PC-3 (cell line): ENCODE measurements at regions not wholly inside any gene's neighbourhood (a gene's known extent, or its start where the extent isn't known, plus 50 kb on each side); places are given as distances from the start of the nearest gene placed in this dataset.
A peak's percentile ranks its signal among the peaks of the same experiment; 100 is the strongest.

ENCODE experiments used
- ATAC-seq: fragments of 200-7000 bp; cut with Tn5 transposase; 2 replicates; pipeline ENCODE4 v1.9.1; 2020; ENCODE audit warnings: mild to moderate bottlenecking, moderate library complexity
- BruUV-seq: library from RNA; stranded (reverse); fragments of 400-500 nt; replicated peaks from 2 replicates; lab custom pipeline; 2021; lab: Mats Ljungman, UMichigan
- CTCF ChIA-PET: fragments of 300-600 bp; sonication (Branson Sonifier 250); formaldehyde crosslinking; loops from one replicate; lab custom pipeline; 2022; ENCODE audit warnings: antibody characterized with exemption; lab: Charles Lee
- POLR2A ChIA-PET: fragments of 300-600 bp; sonication (Branson Sonifier 250); formaldehyde crosslinking; loops from one replicate; lab custom pipeline; 2022; ENCODE audit warnings: antibody characterized with exemption; ENCODE audit not compliant: unreplicated experiment; lab: Charles Lee
- DNase-seq: peaks from one replicate; pipeline ENCODE4 v3.0.0-alpha.2; 2015
- H2AFZ ChIP-seq: fragments of 300-600 bp; sonication (generic); 2 replicates; pipeline ENCODE4 v1.6.0; 2016; ENCODE audit warnings: antibody characterized with exemption, low read length
- H3F3A ChIP-seq: fragments of 300-600 bp; sonication (generic); one replicate; pipeline ENCODE4 v1.6.0; 2017; ENCODE audit warnings: antibody characterized with exemption, low read length, control low read depth, mild to moderate bottlenecking; ENCODE audit not compliant: unreplicated experiment
- H3K27ac ChIP-seq: fragments of 300-600 bp; sonication (generic); 2 replicates; pipeline ENCODE4 v1.5.1; 2016; ENCODE audit warnings: mild to moderate bottlenecking, low read length
- H3K27me3 ChIP-seq: fragments of 300-600 bp; sonication (generic); 2 replicates; pipeline ENCODE4 v1.6.1; 2016; ENCODE audit warnings: low read length, mixed read lengths
- H3K36me3 ChIP-seq: fragments of 300-600 bp; sonication (generic); 2 replicates; pipeline ENCODE4 v1.6.1; 2016; ENCODE audit warnings: low read depth, mixed run types, low read length, mixed read lengths
- H3K4me1 ChIP-seq: fragments of 300-600 bp; sonication (generic); 2 replicates; pipeline ENCODE4 v1.5.1; 2016; ENCODE audit warnings: low read length; ENCODE audit not compliant: insufficient read depth
- H3K4me2 ChIP-seq: fragments of 300-600 bp; sonication (generic); 2 replicates; pipeline ENCODE4 v1.6.0; 2016; ENCODE audit warnings: low read length
- H3K4me3 ChIP-seq: fragments of 300-600 bp; sonication (generic); 2 replicates; pipeline ENCODE4 v1.5.1; 2016; ENCODE audit warnings: mild to moderate bottlenecking, low read length, mixed read lengths
- H3K79me2 ChIP-seq: fragments of 300-600 bp; sonication (generic); 2 replicates; pipeline ENCODE4 v1.6.1; 2017; ENCODE audit warnings: low read length, mixed read lengths
- H3K9ac ChIP-seq: fragments of 300-600 bp; sonication (generic); 2 replicates; pipeline ENCODE4 v1.6.0; 2016; ENCODE audit warnings: mild to moderate bottlenecking, low read length
- H3K9me2 ChIP-seq: fragments of 300-600 bp; sonication (generic); replicated peaks from 2 replicates; pipeline ENCODE4 v1.6.1; 2016; ENCODE audit warnings: mixed run types, low read length, mixed read lengths
- H3K9me3 ChIP-seq: fragments of 300-600 bp; sonication (generic); 2 replicates; pipeline ENCODE4 v1.6.1; 2016; ENCODE audit warnings: low read length, mixed read lengths
- H4K20me1 ChIP-seq: fragments of 300-600 bp; sonication (generic); 2 replicates; pipeline ENCODE4 v1.6.1; 2016; ENCODE audit warnings: low read length, mixed read lengths
- EZH2 ChIP-seq: fragments of 300-600 bp; sonication (generic); IDR thresholded peaks from one replicate; pipeline ENCODE4 v1.6.1; 2017; ENCODE audit warnings: antibody characterized with exemption, mild to moderate bottlenecking, low read length; ENCODE audit not compliant: unreplicated experiment
- EZH2phosphoT487 ChIP-seq: fragments of 300-600 bp; sonication (generic); IDR thresholded peaks from 2 replicates; pipeline ENCODE4 v1.6.1; 2018; ENCODE audit warnings: mild to moderate bottlenecking, antibody characterized with exemption, low read length, borderline replicate concordance
- intact Hi-C: fragments of 100-400 bp; cut with micrococcal nuclease; formaldehyde crosslinking; loops from 2 replicates; pipeline ENCODE4 v1.9.0; 2023
- TF ChIP-seq, protein P1 (sequence below): fragments of 300-600 bp; sonication (generic); conservative IDR thresholded peaks from 2 replicates; pipeline ENCODE4 v1.5.1; 2017; ENCODE audit warnings: antibody characterized with exemption, low read depth, mild to moderate bottlenecking, low read length

DNA sequence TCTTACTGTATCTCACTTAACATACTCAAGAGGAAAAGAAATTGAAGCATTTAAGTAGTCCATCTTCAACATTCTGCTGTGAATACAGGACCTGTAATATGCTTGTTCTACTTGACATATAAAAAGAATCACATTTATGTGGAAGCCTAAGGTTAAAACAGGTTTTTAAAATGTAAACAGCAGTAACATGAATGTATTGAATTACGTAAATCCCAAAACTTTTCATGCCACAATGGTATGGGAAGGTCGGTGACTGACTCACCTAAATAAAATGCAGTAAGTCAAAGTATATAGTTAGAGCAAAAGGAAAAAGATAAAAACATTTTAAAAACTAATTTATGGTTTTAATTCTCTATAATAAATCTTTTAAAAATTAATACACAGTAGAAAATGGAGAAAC is 115.7 kb upstream of the TJP1 start:
- no peaks in the 10 kb centered on the region for H3K36me3 ChIP-seq
- peak; percentile 94 for DNase-seq
- H3K9me3 ChIP-seq: no peaks in the 10 kb centered on the region
- no peaks in the 10 kb centered on the region for H3K79me2 ChIP-seq
- peak overlapping the region; percentile 76 for H3K4me2 ChIP-seq
- H4K20me1 ChIP-seq: no peaks in the 10 kb centered on the region
- ATAC-seq: peak; percentile 49
- peaks cover 61% of the 10 kb centered on the region for H3K4me1 ChIP-seq
- no TSS peak for BruUV-seq
- H3K9ac ChIP-seq: peak overlapping the region; percentile 22
- intact Hi-C loops: loop anchor here (1.0 to 5.0 kb wide), 2 partner anchors 104 to 267 kb away; no protein-coding TSS in a partner anchor
- H3K27me3 ChIP-seq: no peaks in the 10 kb centered on the region
- TF ChIP-seq, protein P1, sequence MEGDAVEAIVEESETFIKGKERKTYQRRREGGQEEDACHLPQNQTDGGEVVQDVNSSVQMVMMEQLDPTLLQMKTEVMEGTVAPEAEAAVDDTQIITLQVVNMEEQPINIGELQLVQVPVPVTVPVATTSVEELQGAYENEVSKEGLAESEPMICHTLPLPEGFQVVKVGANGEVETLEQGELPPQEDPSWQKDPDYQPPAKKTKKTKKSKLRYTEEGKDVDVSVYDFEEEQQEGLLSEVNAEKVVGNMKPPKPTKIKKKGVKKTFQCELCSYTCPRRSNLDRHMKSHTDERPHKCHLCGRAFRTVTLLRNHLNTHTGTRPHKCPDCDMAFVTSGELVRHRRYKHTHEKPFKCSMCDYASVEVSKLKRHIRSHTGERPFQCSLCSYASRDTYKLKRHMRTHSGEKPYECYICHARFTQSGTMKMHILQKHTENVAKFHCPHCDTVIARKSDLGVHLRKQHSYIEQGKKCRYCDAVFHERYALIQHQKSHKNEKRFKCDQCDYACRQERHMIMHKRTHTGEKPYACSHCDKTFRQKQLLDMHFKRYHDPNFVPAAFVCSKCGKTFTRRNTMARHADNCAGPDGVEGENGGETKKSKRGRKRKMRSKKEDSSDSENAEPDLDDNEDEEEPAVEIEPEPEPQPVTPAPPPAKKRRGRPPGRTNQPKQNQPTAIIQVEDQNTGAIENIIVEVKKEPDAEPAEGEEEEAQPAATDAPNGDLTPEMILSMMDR: no peak
- TF ChIP-seq EZH2phosphoT487 (no peak), EZH2 (no peak)
- peak overlapping the region; percentile 69 for H3K27ac ChIP-seq
- H3K4me3 ChIP-seq: peak overlapping the region; percentile 41
- H2AFZ ChIP-seq: no peak overlapping the region
- peaks cover 16% of the 10 kb centered on the region for H3F3A ChIP-seq
- POLR2A ChIA-PET: interaction anchor here (0.6 kb wide), 1 partner anchor 50 kb away, joined by 4 read pairs; no protein-coding TSS in a partner anchor
- CTCF ChIA-PET: interaction anchor here (1.0 to 2.6 kb wide), 2 partner anchors 12 to 190 kb away, joined by 5 to 13 read pairs; no protein-coding TSS in a partner anchor
- no peaks in the 10 kb centered on the region for H3K9me2 ChIP-seq

DNA sequence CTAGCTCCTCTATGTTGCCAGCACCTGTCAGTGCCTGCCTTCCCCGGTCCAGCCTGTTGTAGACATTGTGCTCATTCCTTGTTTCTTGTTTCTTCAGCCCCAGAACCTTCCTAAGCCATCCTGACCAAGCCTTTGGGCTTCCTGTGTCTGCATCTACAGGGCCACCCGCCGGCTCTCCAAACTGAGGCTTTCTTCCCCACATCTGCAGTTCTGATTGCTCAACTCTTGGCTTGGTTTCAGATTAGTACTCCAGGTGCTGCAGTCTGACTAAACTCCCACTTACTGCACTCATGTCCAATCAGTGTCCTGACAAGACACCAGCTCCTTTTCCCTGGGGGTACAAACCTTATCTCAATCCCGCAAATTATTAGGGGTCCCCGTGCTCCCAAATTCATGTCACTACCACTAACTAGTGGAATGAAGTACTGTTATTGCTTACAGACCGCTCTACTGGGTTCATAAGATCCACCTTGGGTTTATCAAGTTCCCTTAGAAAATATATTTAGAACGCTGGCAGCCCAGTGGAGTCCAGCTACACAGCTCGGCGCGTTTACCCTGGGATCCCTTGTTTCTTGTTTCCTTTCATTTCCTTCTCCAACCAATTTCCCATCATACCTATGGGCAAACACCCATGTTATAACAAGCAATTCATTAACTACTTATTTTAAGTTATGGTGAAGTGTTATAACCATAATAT is 114.2 kb upstream of the TJP1 start:
- Histone ChIP-seq H3K9me2 (no peaks in the 10 kb centered on the region), H3K36me3 (no peaks in the 10 kb centered on the region), H3K9ac (no peak overlapping the region), H4K20me1 (no peaks in the 10 kb centered on the region), H3F3A (peaks cover 16% of the 10 kb centered on the region), H3K4me3 (no peak overlapping the region), H3K79me2 (no peaks in the 10 kb centered on the region), H2AFZ (no peak overlapping the region), H3K27me3 (no peaks in the 10 kb centered on the region), H3K9me3 (no peaks in the 10 kb centered on the region), H3K4me2 (peak overlapping the region; percentile 35), H3K27ac (peak overlapping the region; percentile 4; the same call in 1 of the 2 replicates), H3K4me1 (peaks cover 62% of the 10 kb centered on the region)
- ATAC-seq: no peak
- POLR2A ChIA-PET: no interaction called here
- intact Hi-C loops: loop anchor here (5.0 kb wide), 1 partner anchor 106 kb away; no protein-coding TSS in a partner anchor
- peak; percentile 86 for DNase-seq
- TF ChIP-seq, protein P1: no peak
- TF ChIP-seq EZH2phosphoT487 (no peak), EZH2 (no peak)
- CTCF ChIA-PET: no interaction called here
- no TSS peak for BruUV-seq
